Suppressor macrophage treated with lipopolysaccharide for 1 hour (primary cell): ENCODE measurements at regions not wholly inside any gene's neighbourhood (a gene's known extent, or its start where the extent isn't known, plus 50 kb on each side); places are given as distances from the start of the nearest gene placed in this dataset.
"Not testable (repeated sequence)": the region's sequence is repeated elsewhere in the genome, so short reads cannot be mapped to it uniquely, and the experiment has no call there.

Experiments
- DNase-seq, 3 donors: peaks; one replicate each; pipeline ENCODE4 v3.0.0-alpha.2; 2020 to 2022

DNA sequence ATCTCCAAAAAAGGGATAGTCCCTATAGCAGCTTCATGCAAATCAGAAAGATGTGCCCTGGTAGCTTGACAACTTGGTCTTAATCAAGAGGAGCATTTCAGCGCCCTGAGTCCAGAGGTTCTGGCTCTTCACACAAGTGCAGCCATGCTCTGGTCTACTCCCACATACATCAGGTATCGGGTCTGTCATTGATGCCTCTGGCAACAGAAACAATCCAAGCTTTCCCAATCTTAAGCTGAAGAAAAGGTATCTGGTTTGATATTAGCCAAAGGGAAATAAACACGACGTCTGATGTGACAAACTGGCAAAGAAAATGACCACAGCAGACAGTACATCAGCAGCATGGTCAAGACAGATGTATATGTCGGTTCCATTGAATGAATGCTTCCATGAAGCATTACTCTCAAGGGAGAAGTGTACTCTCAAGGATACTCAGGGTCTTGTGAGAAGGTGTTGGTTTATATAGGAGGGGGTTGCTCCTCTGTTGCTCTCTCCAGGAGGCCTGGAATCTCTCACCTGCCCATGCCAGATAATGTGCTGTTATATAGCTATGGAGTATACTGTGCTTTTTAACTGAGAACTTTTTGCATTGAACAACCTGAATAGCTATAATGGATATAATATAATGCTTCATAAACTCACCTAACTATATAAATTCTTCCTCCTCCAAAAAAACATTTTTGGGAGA, 879.6 kb upstream of the PCDH10 start:
- no peak for DNase-seq

- DNase-seq = no peak
Measured at GRCh38 chr4:132275583-132276121, 873.4 kb upstream of the PCDH10 start.

DNA sequence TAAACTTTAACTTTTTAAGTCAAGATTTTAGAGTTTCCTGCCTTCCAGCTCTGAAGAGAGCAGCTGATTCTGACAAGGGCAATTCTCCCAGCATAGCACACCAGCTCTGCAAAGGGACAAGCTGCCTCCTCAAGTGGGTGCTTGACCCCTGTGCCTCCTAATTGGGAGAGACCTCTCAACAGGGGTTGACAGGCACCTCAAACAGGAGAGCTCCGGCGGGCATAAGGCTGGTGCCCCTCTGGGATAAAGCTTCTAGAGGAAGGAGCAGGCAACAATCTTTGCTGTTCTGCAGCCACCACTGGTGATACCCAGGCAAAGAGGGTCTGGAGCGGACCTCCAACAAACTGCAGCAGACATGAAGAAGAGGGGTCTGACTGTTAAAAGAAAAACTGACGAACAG, 872.9 kb upstream of the PCDH10 start:
- DNase-seq = no peak

- no peak for DNase-seq
Measured at GRCh38 chr4:132276989-132277388, 872.1 kb upstream of the PCDH10 start.

DNA sequence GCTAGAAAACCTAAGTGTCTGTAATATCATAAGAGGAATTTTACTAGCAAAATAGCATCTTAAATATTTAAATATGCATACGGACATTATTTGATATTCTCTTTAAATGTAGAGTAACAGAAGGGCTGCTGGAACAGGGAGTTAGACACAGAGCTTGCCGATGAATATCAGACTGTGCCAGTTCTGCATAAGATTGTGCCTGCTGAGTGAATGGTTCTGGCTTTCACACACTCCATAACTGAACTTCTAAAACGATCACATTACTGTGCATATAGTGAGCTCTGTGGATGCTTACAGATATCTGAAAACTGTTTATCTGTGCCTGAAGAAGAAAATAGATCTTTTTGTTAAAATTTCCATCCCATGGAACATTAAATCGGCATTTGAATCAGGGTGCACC, 867.4 kb upstream of the PCDH10 start:
- no peak for DNase-seq

DNA sequence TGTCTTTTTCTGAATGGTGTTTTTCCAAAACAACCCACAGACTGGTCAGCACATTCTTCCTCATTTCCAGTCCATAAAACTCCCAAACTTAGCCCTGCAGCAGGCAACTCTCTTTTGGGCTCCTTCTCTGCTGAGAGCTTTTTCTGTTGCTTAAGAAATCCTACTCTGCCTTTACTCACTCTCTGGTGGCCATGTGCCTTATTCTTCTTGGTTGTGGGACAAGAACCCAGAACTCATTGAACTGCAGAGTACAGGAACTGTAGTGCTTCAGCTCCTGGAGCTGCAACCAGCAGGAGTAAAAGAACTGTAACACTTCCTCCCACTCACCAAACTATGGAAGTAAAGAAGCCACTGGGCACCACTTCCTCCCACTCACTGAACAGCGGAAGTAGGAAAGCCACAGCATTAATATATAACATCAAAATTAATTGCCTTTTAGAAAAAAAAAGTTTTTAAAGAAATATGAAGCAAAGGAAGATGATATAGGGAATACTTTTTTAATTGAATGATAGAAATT, 864.1 kb upstream of the PCDH10 start:
- DNase-seq = no peak

GRCh38 chr4:132297346-132297745, 851.7 kb upstream of the PCDH10 start:
- DNase-seq = no peak

DNA sequence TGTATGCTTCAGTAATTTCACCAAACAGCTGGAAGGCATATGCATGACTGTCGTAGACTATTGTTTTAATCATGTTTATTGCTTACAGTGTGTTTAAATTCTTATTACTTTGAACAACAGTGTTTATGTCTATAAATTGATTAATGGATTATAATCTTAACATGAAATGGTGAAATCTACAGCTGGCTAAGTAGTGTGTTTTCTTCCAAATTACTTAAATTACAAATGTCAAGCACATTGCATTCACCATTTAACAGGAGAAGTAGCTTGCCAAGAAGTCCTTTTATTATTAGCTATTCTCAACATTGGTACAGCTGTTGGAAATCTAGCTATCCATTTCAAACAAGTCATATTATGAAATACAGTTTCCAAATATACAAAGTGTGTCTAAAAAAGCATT, 849.3 kb upstream of the PCDH10 start:
- DNase-seq = no peak

DNA sequence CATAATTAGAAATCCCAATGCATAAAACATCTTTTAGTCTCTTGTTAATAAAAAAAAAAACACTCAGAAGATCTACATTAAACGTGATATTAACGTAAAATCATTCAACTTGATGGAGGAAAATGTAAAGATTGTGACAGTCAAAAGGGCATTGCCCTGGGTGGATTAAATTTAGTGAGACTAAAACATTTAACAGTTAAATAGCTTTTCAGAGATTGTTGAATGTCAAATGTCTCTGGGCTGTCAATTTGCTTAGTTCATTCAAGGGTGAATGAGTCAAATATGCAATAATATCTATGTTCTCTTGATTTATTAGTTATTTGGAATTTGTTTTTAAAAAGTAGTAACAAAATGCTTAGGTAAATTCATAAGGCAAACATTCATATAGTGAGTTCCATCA, 836.6 kb upstream of the PCDH10 start:
- no peak for DNase-seq

DNA sequence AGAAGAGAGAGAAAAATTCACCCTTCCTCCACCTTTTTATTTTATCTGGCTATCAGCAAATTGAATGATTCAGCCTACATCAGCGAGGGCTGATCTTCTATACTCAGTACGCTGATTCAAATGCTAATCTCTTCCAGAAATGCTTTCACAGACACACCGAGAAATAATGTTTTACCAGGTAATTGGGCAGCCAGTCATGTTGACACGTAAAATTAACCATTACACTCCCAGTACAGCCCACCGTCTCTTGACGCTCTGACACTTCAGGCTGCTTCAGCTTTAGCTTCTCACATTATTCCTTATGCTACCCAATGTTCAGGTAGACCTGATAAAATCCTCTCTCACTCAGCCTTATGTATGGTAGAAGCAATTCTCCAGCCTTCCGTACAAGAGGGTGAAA, 835.2 kb upstream of the PCDH10 start:
- no peak for DNase-seq

DNA sequence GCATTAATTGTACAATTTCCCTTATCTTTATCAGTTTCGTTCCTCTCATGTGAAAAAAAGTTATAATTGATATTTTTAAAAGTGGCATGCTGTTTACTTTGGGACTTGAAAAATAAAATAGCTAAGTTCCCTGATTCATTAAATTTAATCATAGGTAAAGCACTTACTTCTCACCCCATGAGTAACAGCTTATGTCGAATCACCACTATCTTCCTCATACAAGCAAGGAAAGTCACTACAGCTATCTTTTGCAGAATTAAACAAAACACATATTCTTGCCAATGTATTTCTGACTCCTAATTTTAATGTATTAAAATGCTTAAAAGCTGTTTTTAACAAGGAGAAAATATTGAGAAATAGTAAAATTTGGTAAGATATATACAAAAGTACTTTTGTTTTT, 832.4 kb upstream of the PCDH10 start:
- DNase-seq = no peak

DNA sequence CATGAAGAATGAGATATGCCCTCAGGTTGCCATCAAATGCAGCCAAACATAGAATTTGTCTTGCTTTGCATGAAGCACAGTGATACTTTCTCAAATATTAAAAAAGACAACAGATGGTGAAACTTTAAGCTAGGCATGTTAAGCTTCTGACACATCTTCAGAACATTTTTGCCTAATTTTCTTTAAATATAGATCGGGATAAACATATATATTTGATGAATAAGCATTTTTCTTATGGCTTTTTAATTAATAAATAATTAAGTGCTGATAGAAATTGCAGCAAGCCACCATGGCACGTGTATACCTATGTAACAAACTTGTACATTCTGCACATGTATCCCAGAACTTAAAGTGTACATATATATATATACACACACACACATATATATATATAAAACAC, 831.2 kb upstream of the PCDH10 start:
- DNase-seq = no peak

- no peak for DNase-seq
Measured at GRCh38 chr4:132328761-132329160, 820.3 kb upstream of the PCDH10 start.

DNA sequence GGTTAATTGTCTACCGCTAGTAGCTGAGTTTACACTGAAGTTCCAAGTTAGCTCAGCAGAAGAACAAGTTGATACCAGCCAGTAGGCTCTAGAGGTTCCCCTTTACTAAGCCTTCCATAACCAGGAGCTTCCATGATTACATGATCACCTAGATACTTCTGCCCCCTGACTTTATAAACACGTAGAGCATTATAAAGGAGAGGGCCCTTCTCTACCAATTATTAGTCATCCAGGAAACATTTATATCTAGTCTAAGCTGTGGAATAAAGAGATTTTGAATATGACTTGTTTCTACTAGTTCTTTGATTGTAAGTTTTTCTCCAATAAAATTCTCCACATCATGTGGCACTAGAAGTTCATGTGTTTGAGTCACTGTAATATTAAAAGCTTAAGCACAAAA, 818.1 kb upstream of the PCDH10 start:
- no peak for DNase-seq

DNA sequence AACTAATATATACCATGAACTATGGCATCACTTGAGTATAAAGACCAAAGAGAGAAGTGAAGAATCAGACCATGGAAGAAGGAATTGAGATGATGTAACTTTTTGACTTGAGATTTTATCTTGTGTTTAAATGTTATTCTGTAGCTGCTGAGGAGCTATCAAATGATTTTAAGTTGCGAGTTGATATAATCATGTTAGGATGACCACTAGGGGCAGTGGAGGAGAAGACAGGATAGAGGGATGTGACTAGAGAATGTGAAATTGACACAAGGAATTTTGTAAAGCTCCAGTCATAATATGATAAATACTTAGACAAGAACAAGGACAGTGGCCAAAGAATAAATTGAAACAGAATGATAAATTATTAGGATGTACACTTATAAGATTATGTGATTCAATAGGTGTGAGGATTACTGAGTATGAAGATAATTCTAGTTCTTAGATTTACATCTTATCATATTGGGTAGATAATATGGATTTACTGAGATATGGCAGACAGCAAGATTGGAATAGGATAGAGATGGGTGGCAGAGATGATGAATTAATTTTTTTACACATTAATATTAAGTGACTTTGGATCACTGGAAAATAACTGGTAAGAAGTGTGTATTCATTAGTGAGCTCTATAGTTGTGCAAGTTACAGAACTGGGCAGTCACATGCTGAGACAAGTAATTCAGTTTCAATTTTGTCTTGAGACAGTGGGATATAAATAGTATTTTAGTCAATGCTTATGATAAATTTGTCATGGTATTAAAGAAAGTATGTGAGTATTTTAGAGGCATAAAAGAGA, 816.0 kb upstream of the PCDH10 start:
- no peak for DNase-seq

DNA sequence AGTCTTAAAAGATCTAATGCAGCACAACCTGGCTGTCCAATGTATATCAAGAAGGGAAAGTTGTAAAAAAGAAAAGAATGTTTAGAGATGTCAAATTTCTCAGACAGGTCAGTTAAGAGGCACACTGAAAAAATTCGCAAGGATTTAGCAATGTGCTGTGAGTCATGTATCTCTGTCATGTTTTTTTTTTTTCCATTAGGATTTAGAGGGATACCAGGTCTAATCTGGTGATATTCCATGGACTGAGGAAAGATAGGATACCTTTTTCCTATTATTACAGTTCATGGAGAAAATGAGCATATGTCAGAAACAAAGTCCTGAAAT, 815.4 kb upstream of the PCDH10 start:
- no peak for DNase-seq

DNA sequence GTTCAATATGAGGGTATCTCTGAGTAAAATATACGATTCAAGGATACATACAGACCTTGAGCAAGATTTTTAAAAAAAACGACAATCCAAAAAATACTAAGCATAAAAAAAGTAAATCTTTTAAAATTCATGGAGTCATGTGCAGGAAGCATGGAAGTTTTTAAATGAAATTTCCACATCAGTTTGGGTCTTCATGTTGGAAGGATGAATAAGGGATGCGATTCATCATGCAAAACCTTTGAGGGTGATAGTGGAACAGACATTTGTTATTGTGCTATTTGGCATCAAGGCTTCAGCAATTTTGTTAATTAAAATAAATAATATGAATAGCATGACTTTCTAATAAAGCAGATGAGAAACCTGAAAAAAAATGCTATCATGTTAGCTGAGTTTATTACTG, 815.0 kb upstream of the PCDH10 start:
- DNase-seq = no peak

DNA sequence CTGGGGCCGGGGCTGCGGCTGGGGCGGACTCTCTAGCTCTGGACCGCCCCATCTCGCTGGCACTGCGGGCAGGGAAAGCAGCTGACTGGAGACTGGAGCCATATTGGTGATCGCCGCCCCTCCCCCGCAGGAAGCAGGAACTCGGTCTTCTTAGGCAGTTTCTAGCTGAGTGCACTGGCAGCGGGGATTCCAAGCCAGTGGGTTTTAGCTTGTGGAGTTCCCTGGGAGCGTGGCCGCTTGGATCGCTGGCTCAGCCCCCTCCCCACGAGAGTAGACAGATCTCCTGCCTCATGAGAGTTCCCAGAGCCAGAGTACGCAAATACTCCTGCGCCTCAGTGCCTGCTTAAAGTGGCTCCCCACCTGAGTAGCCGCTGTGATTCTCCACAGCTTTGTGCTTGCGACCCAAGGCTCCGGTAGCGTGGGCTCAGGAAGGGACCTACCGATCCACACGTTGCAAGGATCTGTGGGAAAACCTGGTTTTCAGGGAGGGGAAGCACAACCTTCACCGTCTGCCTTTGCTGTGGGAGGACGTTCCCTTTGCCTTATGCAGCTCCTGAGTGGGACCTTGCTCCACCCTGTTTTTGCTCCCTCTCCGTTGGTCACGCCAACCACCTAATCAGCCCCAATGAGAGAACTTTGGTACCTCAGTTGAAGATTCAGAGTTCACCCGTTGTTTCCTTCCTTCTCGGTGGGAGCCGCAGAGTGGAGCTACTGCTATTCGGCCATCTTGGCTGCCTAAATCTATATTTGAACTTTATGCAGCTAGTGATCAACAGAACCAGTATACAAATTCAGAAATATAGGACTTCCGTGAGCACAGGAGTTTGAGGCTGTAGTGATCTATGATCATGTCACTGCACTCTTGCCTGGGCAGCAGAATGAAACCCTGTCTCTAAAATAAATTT, 803.9 kb upstream of the PCDH10 start:
- no peak for DNase-seq

DNA sequence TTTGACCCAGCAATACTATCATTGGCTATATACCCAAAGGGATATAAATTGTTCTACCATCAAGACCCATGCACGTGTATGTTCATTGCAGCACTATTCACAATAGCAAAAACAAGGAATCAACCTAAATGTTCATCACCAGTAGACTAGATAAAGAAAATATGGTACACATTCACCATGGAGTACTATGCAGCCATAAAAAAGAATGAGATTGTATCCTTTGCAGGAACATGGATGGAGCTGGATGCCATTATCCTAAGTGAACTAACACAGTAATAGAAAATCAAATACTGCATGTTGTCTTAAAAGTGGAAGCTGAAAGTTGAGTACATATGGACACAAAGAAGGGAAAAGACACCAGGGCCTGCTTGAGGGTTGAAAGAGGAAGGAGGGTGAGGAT, 803.1 kb upstream of the PCDH10 start:
- DNase-seq = no peak

- not testable (repeated sequence) for DNase-seq
Measured at GRCh38 chr4:132351606-132352005, 797.5 kb upstream of the PCDH10 start.

- DNase-seq = no peak
Measured at GRCh38 chr4:132382243-132382642, 766.9 kb upstream of the PCDH10 start.

DNA sequence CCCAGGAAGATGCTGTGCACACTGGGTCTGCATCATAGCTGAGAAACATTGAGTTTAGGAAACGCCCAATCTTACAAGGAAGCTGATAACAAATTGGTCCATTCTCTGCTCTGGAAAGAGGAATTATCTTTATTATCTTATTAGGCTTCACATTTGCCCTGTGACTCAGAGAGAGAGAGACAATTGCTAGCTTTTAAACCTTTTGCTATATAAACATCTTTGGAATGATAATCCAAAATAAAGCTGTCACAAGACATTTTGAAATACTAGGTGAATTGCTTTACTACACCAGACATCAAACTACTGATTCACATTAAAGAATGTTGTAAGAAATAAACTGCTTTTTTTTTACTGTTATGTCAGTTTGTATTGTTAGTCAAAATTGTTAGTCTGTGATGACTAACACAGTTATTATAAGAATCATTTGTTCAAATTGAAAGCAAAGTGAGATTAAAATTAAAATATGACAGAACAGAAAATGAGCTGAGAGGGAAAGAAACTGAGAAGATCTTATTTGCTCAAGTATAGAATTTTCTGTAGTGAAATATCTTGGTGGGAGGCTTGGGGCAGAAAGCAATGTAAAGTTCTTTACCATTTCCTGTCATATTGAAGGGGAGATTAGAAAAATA, 765.4 kb upstream of the PCDH10 start:
- no peak for DNase-seq

- no peak for DNase-seq
Measured at GRCh38 chr4:132384709-132385108, 764.4 kb upstream of the PCDH10 start.
